NCI-H524 (cell line): ENCODE measurements at regions not wholly inside any gene's neighbourhood (a gene's known extent, or its start where the extent isn't known, plus 50 kb on each side); places are given as distances from the start of the nearest gene placed in this dataset.
"Not testable (repeated sequence)": the region's sequence is repeated elsewhere in the genome, so short reads cannot be mapped to it uniquely, and the experiment has no call there.

Experiments
- DNase-seq, 2 experiments: peaks; one replicate each; lab custom pipeline; 2025; lab: John Stamatoyannopoulos, UW

- no peak for DNase-seq
Observed at GRCh38 chr6:55955684-55956083, 80.3 kb upstream of the BMP5 start.

DNA sequence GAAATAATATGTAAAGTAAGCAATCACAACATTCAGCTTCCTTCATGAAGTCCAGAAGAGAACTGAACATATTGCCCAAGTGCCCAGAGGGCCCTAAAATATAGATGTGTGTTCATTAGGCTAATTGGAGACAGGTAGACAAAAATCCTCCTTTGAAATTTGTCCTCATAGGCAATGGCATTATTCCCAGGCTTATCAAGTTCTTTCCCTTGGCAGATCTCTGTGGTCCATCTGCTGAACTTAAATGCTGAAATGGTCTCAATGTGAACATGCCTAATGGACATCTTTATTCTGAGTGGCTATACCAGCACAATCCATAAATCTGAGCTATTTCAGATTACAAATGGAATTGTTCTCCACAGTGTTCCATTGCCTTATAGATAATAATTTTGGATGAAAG lies 79.0 kb upstream of the BMP5 start:
- no peak for DNase-seq

- DNase-seq, result peak in 1 of 2 experiments; percentile 54
Observed at GRCh38 chr6:55953335-55953734, 77.9 kb upstream of the BMP5 start.

DNA sequence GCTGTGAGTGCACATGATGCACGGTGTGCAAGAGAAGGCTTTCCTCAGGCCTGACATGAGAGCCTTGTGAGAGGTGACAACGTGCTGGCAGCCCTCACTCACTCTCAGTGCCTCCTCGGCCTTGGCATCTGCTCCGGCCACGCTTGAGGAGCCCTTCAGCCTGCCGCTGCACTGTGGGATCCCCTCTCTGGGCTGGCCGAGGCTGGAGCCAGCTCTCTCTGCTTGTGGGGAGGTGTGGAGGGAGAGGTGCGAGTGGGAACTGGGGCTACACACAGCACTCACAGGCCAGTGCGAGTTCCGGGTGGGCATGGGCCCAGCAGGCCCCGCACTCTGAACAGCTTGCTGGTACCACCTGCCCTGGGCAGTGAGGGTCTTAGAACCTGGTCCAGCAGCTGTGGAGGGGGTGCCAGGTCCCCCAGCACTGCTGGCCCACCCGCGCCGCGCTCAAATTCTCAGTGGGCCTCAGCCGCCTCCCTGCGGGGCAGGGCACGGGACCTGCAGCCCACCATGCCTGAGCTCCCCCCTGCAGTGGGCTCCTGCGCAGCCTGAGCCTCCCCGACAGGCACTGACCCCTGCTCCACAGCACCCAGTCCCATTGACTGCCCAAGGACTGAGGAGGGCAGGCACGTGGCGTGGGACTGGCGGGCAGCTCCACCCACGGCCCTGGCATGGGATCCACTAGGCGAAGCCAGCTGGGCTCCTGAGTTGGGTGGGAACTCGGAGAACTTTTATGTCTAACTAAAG lies 74.9 kb upstream of the BMP5 start:
- DNase-seq, result no peak

- no peak for DNase-seq
Observed at GRCh38 chr6:55943329-55943728, 67.9 kb upstream of the BMP5 start.

- peak in 1 of 2 experiments; percentile 24 for DNase-seq
Observed at GRCh38 chr6:55941702-55942101, 66.3 kb upstream of the BMP5 start.

DNA sequence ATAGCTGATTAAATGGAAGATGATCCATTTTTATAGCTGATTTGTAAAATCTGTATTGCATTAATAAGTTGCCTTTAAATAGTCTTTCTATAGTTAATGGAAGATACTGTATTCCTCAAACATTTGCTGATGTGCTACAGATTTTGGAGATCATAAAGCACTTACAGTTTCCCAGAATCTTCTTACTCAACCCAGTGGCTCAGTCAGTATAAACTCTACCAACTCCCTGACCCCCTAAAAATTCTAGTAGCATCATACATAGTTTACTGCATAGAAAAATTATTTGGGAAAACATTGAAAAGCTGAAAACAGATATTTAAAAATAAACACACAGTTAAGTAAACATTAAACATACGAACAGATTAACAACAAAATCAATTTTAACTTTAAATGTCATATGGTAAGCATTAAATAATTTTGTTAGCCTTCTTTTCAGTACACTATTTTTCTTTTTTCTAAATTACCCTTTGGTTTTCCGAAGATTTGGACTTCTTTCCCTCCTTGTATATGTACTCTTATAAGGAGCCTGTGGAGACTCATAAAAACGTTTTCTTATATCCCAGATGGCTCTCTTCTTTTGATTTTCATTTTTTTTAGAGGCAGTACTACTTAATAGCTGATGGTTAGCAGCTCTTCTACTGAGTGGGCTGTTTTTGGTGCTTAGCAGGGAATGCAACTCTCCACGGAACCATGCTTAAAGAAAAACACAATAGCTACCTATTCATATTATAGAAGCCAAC lies 62.7 kb upstream of the BMP5 start:
- no peak for DNase-seq

DNA sequence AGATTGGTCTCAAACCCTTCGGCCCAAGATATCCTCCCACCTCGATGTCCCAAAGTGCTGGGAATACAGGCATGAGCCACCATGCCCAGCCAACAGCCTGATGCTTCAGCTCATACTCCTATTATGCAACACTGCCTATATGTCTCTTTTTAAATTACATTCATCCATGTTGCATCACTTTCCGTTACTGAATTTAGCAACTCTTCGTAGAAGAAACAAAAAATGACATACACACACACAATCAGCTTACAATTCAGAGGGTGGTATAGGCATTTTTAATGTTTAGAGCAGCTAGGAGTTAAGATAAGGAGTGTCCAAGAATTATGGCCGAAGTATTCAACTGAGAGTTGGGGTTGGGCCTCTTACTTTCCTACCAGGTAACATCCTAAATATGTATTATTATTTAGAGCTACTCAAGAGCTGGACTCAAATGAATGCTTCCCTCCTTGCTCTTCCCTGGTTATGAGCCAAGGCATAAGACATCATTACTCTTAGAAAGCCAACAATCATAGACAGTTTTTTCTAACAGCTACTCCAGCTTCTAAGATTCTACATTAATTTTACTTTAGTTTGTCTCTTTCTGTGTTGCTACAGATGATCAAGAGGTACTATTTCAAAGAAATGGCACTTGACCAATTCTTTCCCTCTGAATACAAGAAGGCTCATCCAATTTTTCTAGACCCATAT lies 62.0 kb upstream of the BMP5 start:
- DNase-seq, result no peak

DNA sequence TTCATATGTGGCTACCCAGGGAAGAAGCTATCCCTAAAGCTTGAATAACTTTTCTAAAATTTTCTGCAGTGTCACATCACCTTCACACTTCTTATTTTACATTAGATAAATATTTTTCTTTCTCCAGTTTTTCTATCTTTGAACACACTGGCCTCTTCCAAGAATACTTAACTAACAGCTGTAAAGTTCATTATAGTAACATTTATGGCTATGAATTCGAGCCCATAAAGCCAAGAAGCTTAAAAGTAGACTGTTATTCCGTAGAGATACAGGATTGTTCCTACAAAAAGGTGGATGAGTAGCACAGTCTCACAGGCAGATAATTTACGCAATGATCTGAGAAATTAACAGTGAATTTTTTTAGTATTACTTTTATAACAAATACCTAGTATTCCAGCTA lies 55.7 kb upstream of the BMP5 start:
- no peak for DNase-seq

- not testable (repeated sequence) for DNase-seq
Observed at GRCh38 chr6:55927713-55928112, 52.3 kb upstream of the BMP5 start.

- no peak for DNase-seq
Observed at GRCh38 chr6:55925292-55925691, 49.9 kb upstream of the BMP5 start.
